PC-9 (cell line): ENCODE measurements at regions not wholly inside any gene's neighbourhood (a gene's known extent, or its start where the extent isn't known, plus 50 kb on each side); places are given as distances from the start of the nearest gene placed in this dataset.

Source experiments
- CTCF ChIP-seq: fragments of 200-600 bp; sonication (generic); conservative IDR thresholded peaks from 2 replicates; pipeline ENCODE4 v1.6.1; 2017; ENCODE audit warnings: mixed run types, antibody characterized with exemption, mild to moderate bottlenecking, moderate library complexity
- EZH2 ChIP-seq: fragments of 200-600 bp; sonication (generic); IDR thresholded peaks from 2 replicates; pipeline ENCODE4 v1.8.0; 2017; ENCODE audit warnings: antibody characterized with exemption, low read depth

- TF ChIP-seq CTCF (no peak), EZH2 (no peak)
Measured at GRCh38 chr16:63183743-63184142, 1147.5 kb upstream of the CDH8 start.
